ENCODE measurements at regions not wholly inside any gene's neighbourhood (a gene's known extent, or its start where the extent isn't known, plus 50 kb on each side); places are given as distances from the start of the nearest gene placed in this dataset.
"Not testable (repeated sequence)": the region's sequence is repeated elsewhere in the genome, so short reads cannot be mapped to it uniquely, and the experiment has no call there.

- no peak for DNase-seq (ENCODE audit: low spot score)
Observed at GRCh38 chr10:76657337-76658012, 980.1 kb downstream of the KCNMA1 start.

- DNase-seq (ENCODE audit: low spot score) = no peak
Observed at GRCh38 chr10:76651154-76651553, 986.5 kb downstream of the KCNMA1 start.

GRCh38 chr10:76649723-76650127, 987.9 kb downstream of the KCNMA1 start:
- no peak for DNase-seq (ENCODE audit: low spot score)

- DNase-seq (ENCODE audit: low spot score) = no peak
Observed at GRCh38 chr10:76649254-76649653, 988.4 kb downstream of the KCNMA1 start.

- DNase-seq (ENCODE audit: low spot score) = no peak
Observed at GRCh38 chr10:76647301-76647700, 990.3 kb downstream of the KCNMA1 start.

GRCh38 chr10:76645341-76645740, 992.3 kb downstream of the KCNMA1 start:
- no peak for DNase-seq (ENCODE audit: low spot score)

GRCh38 chr10:76644476-76644875, 993.1 kb downstream of the KCNMA1 start:
- DNase-seq (ENCODE audit: low spot score) = no peak

- no peak for DNase-seq (ENCODE audit: low spot score)
Observed at GRCh38 chr10:76643511-76643911, 994.1 kb downstream of the KCNMA1 start.

- DNase-seq (ENCODE audit: low spot score) = no peak
Observed at GRCh38 chr10:76642358-76642757, 995.2 kb downstream of the KCNMA1 start.

GRCh38 chr10:76641215-76641614, 996.4 kb downstream of the KCNMA1 start:
- DNase-seq (ENCODE audit: low spot score) = no peak

GRCh38 chr10:76640806-76641205, 996.8 kb downstream of the KCNMA1 start:
- DNase-seq (ENCODE audit: low spot score) = no peak

GRCh38 chr10:76632767-76633051, 1004.9 kb downstream of the KCNMA1 start:
- DNase-seq (ENCODE audit: low spot score) = no peak

GRCh38 chr10:76631884-76632766, 1005.5 kb downstream of the KCNMA1 start:
- DNase-seq (ENCODE audit: low spot score) = no peak

GRCh38 chr10:76631036-76631670, 1006.5 kb downstream of the KCNMA1 start:
- DNase-seq (ENCODE audit: low spot score) = no peak

- no peak for DNase-seq (ENCODE audit: low spot score)
Observed at GRCh38 chr10:76628801-76629200, 1008.8 kb downstream of the KCNMA1 start.

- DNase-seq (ENCODE audit: low spot score) = no peak
Observed at GRCh38 chr10:76626386-76626785, 1011.2 kb downstream of the KCNMA1 start.

GRCh38 chr10:76624470-76624869, 1013.1 kb downstream of the KCNMA1 start:
- DNase-seq (ENCODE audit: low spot score) = no peak

GRCh38 chr10:76621886-76622620, 1015.6 kb downstream of the KCNMA1 start:
- no peak for DNase-seq (ENCODE audit: low spot score)

- no peak for DNase-seq (ENCODE audit: low spot score)
Observed at GRCh38 chr10:76618641-76619040, 1019.0 kb downstream of the KCNMA1 start.

- DNase-seq (ENCODE audit: low spot score) = no peak
Observed at GRCh38 chr10:76618171-76618570, 1019.4 kb downstream of the KCNMA1 start.

GRCh38 chr10:76616666-76617065, 1020.9 kb downstream of the KCNMA1 start:
- not testable (repeated sequence) for DNase-seq (ENCODE audit: low spot score)

- no peak for DNase-seq (ENCODE audit: low spot score)
Observed at GRCh38 chr10:76615049-76615448, 1022.6 kb downstream of the KCNMA1 start.

Measured in COLO829 (cell line).